NB4 (cell line): ENCODE measurements at regions not wholly inside any gene's neighbourhood (a gene's known extent, or its start where the extent isn't known, plus 50 kb on each side); places are given as distances from the start of the nearest gene placed in this dataset.

ENCODE experiments used
- CTCF ChIP-seq: IDR thresholded peaks from one replicate; pipeline ENCODE4 v1.5.1; 2012; ENCODE audit warnings: low read depth, low read length
- MAX ChIP-seq: IDR thresholded peaks from 2 replicates; pipeline ENCODE4 v1.6.1; 2011; ENCODE audit warnings: low read depth, low read length
- MYC ChIP-seq: IDR thresholded peaks from 2 replicates; pipeline ENCODE4 v1.6.1; 2011; ENCODE audit warnings: low read depth, low read length
- POLR2A ChIP-seq: IDR thresholded peaks from 2 replicates; pipeline ENCODE4 v1.6.1; 2011; ENCODE audit warnings: mild to moderate bottlenecking; ENCODE audit not compliant: insufficient read length; ENCODE audit errors: extremely low read depth

GRCh38 chr1:88300752-88301263 is 383.3 kb upstream of the PKN2 start:
- TF ChIP-seq POLR2A (no peak), CTCF (no peak), MYC (no peak), MAX (no peak)
